ENCODE measurements at regions not wholly inside any gene's neighbourhood (a gene's known extent, or its start where the extent isn't known, plus 50 kb on each side); places are given as distances from the start of the nearest gene placed in this dataset.

DNA sequence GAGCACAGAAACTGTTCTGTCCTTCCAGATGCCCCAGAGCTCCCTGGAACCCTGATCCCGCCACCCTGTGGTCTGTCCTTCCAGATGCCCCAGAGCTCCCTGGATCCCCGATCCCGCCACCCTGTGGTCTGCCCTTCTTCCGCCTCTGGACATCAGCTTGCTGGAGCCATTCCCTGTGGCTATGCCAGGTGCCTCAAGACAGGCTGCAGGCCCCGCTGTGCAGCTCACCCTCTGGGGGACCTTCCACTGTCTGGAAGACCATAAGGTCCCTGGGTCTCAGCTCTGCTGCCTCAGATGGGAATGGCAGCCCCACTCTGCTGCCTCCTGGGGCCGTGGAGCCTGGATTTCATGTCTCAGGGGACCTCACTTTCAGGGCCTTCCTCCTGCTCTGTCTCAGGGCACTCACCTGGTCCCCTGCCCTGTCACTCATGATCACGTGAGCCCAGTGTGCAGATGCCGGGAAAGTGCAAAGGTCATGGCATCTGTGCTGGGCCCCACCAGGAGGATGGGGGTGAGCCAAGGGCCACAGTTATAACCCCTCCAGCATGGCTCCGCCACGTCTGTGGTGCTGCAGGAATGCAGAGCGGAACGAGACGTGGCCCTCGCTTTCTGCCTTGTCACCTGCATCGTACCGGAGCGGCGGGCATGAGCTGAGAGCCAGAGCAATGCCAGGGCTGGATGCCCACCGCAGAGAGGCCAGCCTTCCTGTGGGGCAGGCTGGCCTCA lies 1520.7 kb downstream of the BRD1 start:
- no peak for DNase-seq (ENCODE audit: low read depth, low spot score)
- CTCF ChIA-PET = no interaction called here
- no peak for ATAC-seq
- no TSS peak for BruUV-seq (replicated peaks)
- intact Hi-C loops (cut with micrococcal nuclease; ENCODE audit: unreplicated experiment) (no loop called here), in situ Hi-C loops (cut with HindIII; ENCODE audit: low pct_unique_long_range_greater_than_20kb, low sequenced_read_pairs) (no loop called here)
- Histone ChIP-seq H3K4me1 (ENCODE audit: control insufficient read depth, insufficient read depth, low read length) (no peaks in the 10 kb centered on the region), H3K27ac (ENCODE audit: low read length) (no peak overlapping the region), H3K9me3 (ENCODE audit: control insufficient read depth, insufficient read depth, low read depth, low read length) (no peaks in the 10 kb centered on the region), H3K36me3 (ENCODE audit: control insufficient read depth, insufficient read depth, low read length) (no peaks in the 10 kb centered on the region), H3K27me3 (ENCODE audit: control insufficient read depth, insufficient read depth, low read length) (no peaks in the 10 kb centered on the region), H3K4me3 (ENCODE audit: low read depth in 2 of 2, low read length in 2 of 2) (no peak overlapping the region)
- POLR2A ChIA-PET = interaction anchor here (0.7 kb wide), 1 partner anchor 407 kb away, joined by 3 read pairs; no protein-coding TSS in a partner anchor
- TF ChIP-seq, protein P1, sequence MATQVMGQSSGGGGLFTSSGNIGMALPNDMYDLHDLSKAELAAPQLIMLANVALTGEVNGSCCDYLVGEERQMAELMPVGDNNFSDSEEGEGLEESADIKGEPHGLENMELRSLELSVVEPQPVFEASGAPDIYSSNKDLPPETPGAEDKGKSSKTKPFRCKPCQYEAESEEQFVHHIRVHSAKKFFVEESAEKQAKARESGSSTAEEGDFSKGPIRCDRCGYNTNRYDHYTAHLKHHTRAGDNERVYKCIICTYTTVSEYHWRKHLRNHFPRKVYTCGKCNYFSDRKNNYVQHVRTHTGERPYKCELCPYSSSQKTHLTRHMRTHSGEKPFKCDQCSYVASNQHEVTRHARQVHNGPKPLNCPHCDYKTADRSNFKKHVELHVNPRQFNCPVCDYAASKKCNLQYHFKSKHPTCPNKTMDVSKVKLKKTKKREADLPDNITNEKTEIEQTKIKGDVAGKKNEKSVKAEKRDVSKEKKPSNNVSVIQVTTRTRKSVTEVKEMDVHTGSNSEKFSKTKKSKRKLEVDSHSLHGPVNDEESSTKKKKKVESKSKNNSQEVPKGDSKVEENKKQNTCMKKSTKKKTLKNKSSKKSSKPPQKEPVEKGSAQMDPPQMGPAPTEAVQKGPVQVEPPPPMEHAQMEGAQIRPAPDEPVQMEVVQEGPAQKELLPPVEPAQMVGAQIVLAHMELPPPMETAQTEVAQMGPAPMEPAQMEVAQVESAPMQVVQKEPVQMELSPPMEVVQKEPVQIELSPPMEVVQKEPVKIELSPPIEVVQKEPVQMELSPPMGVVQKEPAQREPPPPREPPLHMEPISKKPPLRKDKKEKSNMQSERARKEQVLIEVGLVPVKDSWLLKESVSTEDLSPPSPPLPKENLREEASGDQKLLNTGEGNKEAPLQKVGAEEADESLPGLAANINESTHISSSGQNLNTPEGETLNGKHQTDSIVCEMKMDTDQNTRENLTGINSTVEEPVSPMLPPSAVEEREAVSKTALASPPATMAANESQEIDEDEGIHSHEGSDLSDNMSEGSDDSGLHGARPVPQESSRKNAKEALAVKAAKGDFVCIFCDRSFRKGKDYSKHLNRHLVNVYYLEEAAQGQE (IDR thresholded peaks at IDR 0.05; ENCODE audit: insufficient read depth in 1 of 2, low read depth in 2 of 2, low read length in 1 of 2) = no peak
- TF ChIP-seq SIN3A (IDR thresholded peaks at IDR 0.05; ENCODE audit: borderline replicate concordance, insufficient read depth, low read depth, low read length) = no peak
- TF ChIP-seq CTCF (IDR thresholded peaks at IDR 0.05) = no peak
- no peak for TF ChIP-seq POLR2AphosphoS5 (IDR thresholded peaks at IDR 0.05; ENCODE audit: low read depth, low read length)
- TF ChIP-seq TCF7L2 (IDR thresholded peaks at IDR 0.05; ENCODE audit: low read depth, low read length) = no peak

DNA sequence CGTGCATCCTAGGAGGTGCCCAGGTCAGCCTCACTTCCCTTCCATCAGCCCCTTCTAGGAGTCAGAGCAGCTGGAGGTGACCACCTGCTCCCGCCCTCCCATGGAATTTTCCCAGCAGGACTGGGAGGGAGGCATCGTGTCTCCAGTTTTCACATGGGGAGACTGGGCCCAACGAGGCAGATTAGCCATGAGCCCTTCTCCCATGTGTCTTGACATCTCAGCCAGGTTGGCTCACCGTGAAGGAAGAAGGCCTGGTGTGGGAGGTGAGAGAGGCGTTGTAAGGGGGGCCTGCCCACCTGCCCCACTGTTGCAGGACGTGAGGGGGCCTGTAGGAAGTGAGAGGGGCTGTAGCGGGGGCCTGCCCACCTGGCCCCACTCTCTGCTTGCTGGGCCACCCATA lies 1521.4 kb downstream of the BRD1 start:
- no peak for ATAC-seq
- Histone ChIP-seq H3K9me3 (ENCODE audit: control insufficient read depth, insufficient read depth, low read depth, low read length) (no peaks in the 10 kb centered on the region), H3K27me3 (ENCODE audit: control insufficient read depth, insufficient read depth, low read length) (no peaks in the 10 kb centered on the region; the same call in 1 of the 2 replicates), H3K36me3 (ENCODE audit: control insufficient read depth, insufficient read depth, low read length) (no peaks in the 10 kb centered on the region), H3K4me3 (ENCODE audit: low read depth in 2 of 2, low read length in 2 of 2) (no peak overlapping the region), H3K4me1 (ENCODE audit: control insufficient read depth, insufficient read depth, low read length) (no peaks in the 10 kb centered on the region), H3K27ac (ENCODE audit: low read length) (no peak overlapping the region)
- intact Hi-C loops (cut with micrococcal nuclease; ENCODE audit: unreplicated experiment) (no loop called here), in situ Hi-C loops (cut with HindIII; ENCODE audit: low pct_unique_long_range_greater_than_20kb, low sequenced_read_pairs) (no loop called here)
- DNase-seq (ENCODE audit: low read depth, low spot score) = no peak
- TF ChIP-seq TCF7L2 (IDR thresholded peaks at IDR 0.05; ENCODE audit: low read depth, low read length) = no peak
- TF ChIP-seq POLR2AphosphoS5 (IDR thresholded peaks at IDR 0.05; ENCODE audit: low read depth, low read length) = no peak
- TF ChIP-seq, protein P1 (IDR thresholded peaks at IDR 0.05; ENCODE audit: insufficient read depth in 1 of 2, low read depth in 2 of 2, low read length in 1 of 2) = no peak
- no peak for TF ChIP-seq SIN3A (IDR thresholded peaks at IDR 0.05; ENCODE audit: borderline replicate concordance, insufficient read depth, low read depth, low read length)
- no TSS peak for BruUV-seq (replicated peaks)
- CTCF ChIA-PET = no interaction called here
- POLR2A ChIA-PET = interaction anchor here (0.7 kb wide), 1 partner anchor 407 kb away, joined by 3 read pairs; no protein-coding TSS in a partner anchor

Data from Panc1 (cell line).